Choroid plexus epithelial cell (primary cell): ENCODE measurements at regions not wholly inside any gene's neighbourhood (a gene's known extent, or its start where the extent isn't known, plus 50 kb on each side); places are given as distances from the start of the nearest gene placed in this dataset.
"Not testable (repeated sequence)": the region's sequence is repeated elsewhere in the genome, so short reads cannot be mapped to it uniquely, and the experiment has no call there.

Experiments used
- DNase-seq: peaks from one replicate; pipeline ENCODE4 v3.0.0-alpha.2; 2010; ENCODE audit warnings: low read depth
- H3K4me3 ChIP-seq: 2 replicates; pipeline ENCODE4 v1.5.1; 2011; ENCODE audit warnings: low read depth, mild to moderate bottlenecking, control low read depth, low read length, moderate library complexity
- CTCF ChIP-seq: conservative IDR thresholded peaks from 2 replicates; pipeline ENCODE4 v1.5.1; 2011; ENCODE audit warnings: low read depth, mild to moderate bottlenecking, control low read depth, inconsistent platforms, low read length, moderate library complexity

GRCh38 chr18:67140495-67140894 lies 376.0 kb downstream of the DSEL start:
- H3K4me3 ChIP-seq = no peak overlapping the region
- no peak for DNase-seq
- no peak for TF ChIP-seq CTCF

GRCh38 chr18:67139899-67140298 lies 376.6 kb downstream of the DSEL start:
- no peak for TF ChIP-seq CTCF
- H3K4me3 ChIP-seq = no peak overlapping the region
- DNase-seq = no peak

- no peak for DNase-seq
- TF ChIP-seq CTCF = no peak
- no peak overlapping the region for H3K4me3 ChIP-seq
Measured at GRCh38 chr18:67135981-67136380, 380.5 kb downstream of the DSEL start.

- no peak overlapping the region for H3K4me3 ChIP-seq
- DNase-seq = peak; percentile 8
- no peak for TF ChIP-seq CTCF
Measured at GRCh38 chr18:67134911-67135310, 381.6 kb downstream of the DSEL start.

- no peak for DNase-seq
- TF ChIP-seq CTCF = no peak
- H3K4me3 ChIP-seq = no peak overlapping the region
Measured at GRCh38 chr18:67133669-67134068, 382.9 kb downstream of the DSEL start.

GRCh38 chr18:67132919-67133318 lies 383.6 kb downstream of the DSEL start:
- DNase-seq = no peak
- H3K4me3 ChIP-seq = no peak overlapping the region
- TF ChIP-seq CTCF = no peak

- TF ChIP-seq CTCF = no peak
- no peak overlapping the region for H3K4me3 ChIP-seq
- DNase-seq = no peak
Measured at GRCh38 chr18:67131498-67131897, 385.0 kb downstream of the DSEL start.

GRCh38 chr18:67126751-67127150 lies 389.8 kb downstream of the DSEL start:
- DNase-seq, H3K4me3 ChIP-seq: not testable (repeated sequence)
